ENCODE measurements at regions not wholly inside any gene's neighbourhood (a gene's known extent, or its start where the extent isn't known, plus 50 kb on each side); places are given as distances from the start of the nearest gene placed in this dataset.
A peak's percentile ranks its signal among the peaks of the same experiment; 100 is the strongest.

DNA sequence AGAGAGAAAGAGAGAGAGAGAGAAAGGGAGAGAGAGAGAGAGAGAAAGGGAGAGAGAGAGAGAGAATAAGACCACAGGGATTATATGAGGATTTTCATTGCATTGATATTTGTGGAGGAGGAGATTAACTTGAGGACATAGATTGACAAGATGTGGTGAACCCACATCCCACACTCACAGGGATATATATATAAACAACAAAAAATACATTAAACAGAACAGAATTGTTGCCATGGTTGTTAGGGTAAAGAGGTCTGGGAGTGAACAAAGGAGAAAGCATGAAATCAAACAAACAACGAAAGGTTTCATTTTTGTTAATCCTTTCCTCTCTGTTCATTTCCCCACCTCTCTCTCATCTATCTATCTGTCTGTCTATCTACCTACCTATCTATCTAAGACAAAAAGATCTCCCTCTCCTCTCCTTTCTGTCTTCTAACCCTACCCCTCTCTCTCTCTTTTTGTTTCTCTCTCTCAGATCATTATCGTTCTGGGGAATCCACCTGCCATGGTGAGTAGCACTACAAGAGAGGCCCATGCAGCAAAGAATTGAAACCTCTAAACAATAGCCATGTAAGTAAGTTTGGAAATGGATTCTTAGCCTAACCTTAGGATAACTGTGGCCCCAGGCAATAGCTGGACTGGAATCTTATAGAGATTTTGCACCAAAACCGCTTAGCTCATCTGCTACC lies 280.9 kb downstream of the RAP2B start:
- H3K9me3 ChIP-seq, result no peaks in the 10 kb centered on the region
- no peaks in the 10 kb centered on the region for H3K4me1 ChIP-seq
- CTCF ChIA-PET, result interaction anchor here (0.6 to 1.3 kb wide), 4 partner anchors 11 to 499 kb away, joined by 3 to 4 read pairs (median 3); no protein-coding TSS in a partner anchor
- no peak overlapping the region for H3K4me3 ChIP-seq
- FAIRE-seq (no peak), DNase-seq (ENCODE audit: low read depth in 1 of 2, low spot score in 1 of 2) (no peak), ATAC-seq (no peak)
- POLR2A ChIA-PET, result no interaction called here
- TF ChIP-seq, protein P1, sequence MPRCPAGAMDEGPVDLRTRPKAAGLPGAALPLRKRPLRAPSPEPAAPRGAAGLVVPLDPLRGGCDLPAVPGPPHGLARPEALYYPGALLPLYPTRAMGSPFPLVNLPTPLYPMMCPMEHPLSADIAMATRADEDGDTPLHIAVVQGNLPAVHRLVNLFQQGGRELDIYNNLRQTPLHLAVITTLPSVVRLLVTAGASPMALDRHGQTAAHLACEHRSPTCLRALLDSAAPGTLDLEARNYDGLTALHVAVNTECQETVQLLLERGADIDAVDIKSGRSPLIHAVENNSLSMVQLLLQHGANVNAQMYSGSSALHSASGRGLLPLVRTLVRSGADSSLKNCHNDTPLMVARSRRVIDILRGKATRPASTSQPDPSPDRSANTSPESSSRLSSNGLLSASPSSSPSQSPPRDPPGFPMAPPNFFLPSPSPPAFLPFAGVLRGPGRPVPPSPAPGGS (IDR thresholded peaks at IDR 0.05), result no peak
- TF ChIP-seq FOSL2 (IDR thresholded peaks at IDR 0.05) (no peak), FOSL2 (CRISPR knock-in tag; IDR thresholded peaks at IDR 0.05) (no peak), HOXB13 (CRISPR knock-in tag; IDR thresholded peaks at IDR 0.05; ENCODE audit: low read depth) (no peak)
- H3K27ac ChIP-seq, result no peak overlapping the region
- no peak overlapping the region for H3K4me2 ChIP-seq
- WGBS (ENCODE audit: missing lambda C conversion rate), result 55% methylated on average over 3 of the region's 3 CpGs

DNA sequence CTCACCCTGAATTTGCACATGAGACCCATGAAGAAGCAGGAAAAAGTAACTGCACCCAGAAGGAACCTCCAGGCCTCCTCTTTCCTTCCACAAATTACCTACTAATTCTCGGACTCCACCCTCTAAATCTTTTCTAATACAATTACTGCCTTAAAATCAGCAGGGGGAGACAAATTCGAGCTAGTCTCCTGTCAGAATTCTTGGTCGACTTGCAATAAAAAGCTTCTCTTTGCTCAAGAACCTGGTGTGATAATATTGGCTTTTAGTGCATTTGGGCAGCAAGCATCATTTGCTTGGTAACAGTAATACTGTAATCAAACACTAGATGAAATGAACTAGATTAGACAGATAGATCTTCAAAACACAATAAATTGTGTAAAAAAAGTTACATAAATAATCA lies 281.9 kb downstream of the RAP2B start:
- ChIA-PET CTCF (interaction anchor here (1.2 kb wide), 1 partner anchor 401 kb away, joined by 3 read pairs; no protein-coding TSS in a partner anchor), POLR2A (no interaction called here)
- ATAC-seq (no peak), DNase-seq (ENCODE audit: low read depth in 1 of 2, low spot score in 1 of 2) (peak in 1 of 2 experiments; percentile 26), FAIRE-seq (no peak)
- WGBS (ENCODE audit: missing lambda C conversion rate), result 14% methylated on average over 3 of the region's 3 CpGs
- Histone ChIP-seq H3K9me3 (no peaks in the 10 kb centered on the region), H3K4me2 (no peak overlapping the region), H3K27ac (no peak overlapping the region), H3K4me1 (no peaks in the 10 kb centered on the region), H3K4me3 (no peak overlapping the region)
- TF ChIP-seq NR3C1 (IDR thresholded peaks at IDR 0.05) (no peak), CBX8 (IDR thresholded peaks at IDR 0.05) (no peak), FOSB (CRISPR knock-in tag; IDR thresholded peaks at IDR 0.05) (no peak), RAD21 (conservative IDR thresholded peaks at IDR 0.05 in 1 of 2, IDR thresholded peaks at IDR 0.05 in 1 of 2) (0 out of 5 replicates have a peak, but pooled peaks of 1 of the 2 experiments have one; percentile 7), TFCP2L1 (CRISPR knock-in tag; IDR thresholded peaks at IDR 0.05) (no peak)
- TF ChIP-seq, protein P2, sequence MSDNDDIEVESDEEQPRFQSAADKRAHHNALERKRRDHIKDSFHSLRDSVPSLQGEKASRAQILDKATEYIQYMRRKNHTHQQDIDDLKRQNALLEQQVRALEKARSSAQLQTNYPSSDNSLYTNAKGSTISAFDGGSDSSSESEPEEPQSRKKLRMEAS (IDR thresholded peaks at IDR 0.05), result no peak

DNA sequence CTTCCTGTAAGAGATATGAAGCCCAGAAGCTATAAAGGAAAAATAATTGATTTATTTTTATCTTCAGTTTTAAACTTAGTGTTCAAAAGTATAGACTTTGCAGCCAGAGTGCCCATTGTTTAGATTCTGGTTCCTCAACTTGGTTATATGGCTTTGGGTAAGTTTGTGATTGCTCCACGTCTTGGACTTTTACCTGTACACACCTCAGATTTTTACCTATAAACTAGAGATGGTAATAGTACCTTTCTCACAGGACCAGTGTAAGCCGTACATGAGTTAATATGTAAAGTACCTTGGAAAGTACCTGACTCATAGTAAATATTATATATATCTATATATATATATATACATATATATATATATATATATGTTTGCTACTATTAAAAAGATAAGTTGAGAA lies 283.8 kb downstream of the RAP2B start:
- ATAC-seq (no peak), DNase-seq (ENCODE audit: low read depth in 1 of 2, low spot score in 1 of 2) (no peak), FAIRE-seq (no peak)
- no peaks in the 10 kb centered on the region for H3K4me1 ChIP-seq
- no peak overlapping the region for H3K27ac ChIP-seq
- TF ChIP-seq MAFK (IDR thresholded peaks at IDR 0.05; ENCODE audit: partially characterized antibody) (no peak), BHLHE40 (IDR thresholded peaks at IDR 0.05; ENCODE audit: low read depth, low read length) (no peak), POLR2AphosphoS2 (conservative IDR thresholded peaks at IDR 0.05; ENCODE audit: low read length) (no peak), PHF8 (IDR thresholded peaks at IDR 0.05; ENCODE audit: borderline replicate concordance, low read depth) (no peak), RFX5 (IDR thresholded peaks at IDR 0.05) (no peak), CBX8 (IDR thresholded peaks at IDR 0.05) (no peak), HDAC2 (IDR thresholded peaks at IDR 0.05) (no peak), EHMT2 (IDR thresholded peaks at IDR 0.05; ENCODE audit: low read depth) (no peak), ESRRA (IDR thresholded peaks at IDR 0.05; ENCODE audit: borderline replicate concordance, low read length) (no peak), TFCP2L1 (CRISPR knock-in tag; IDR thresholded peaks at IDR 0.05) (no peak), CHD2 (IDR thresholded peaks at IDR 0.05; ENCODE audit: low read length, partially characterized antibody) (no peak), RCOR1 (IDR thresholded peaks at IDR 0.05; ENCODE audit: low read depth, low read length) (no peak), ZNF302 (CRISPR knock-in tag; IDR thresholded peaks at IDR 0.05) (no peak), NFE2L2 (conservative IDR thresholded peaks at IDR 0.05; ENCODE audit: low read length) (no peak)
- TF ChIP-seq, protein P3, sequence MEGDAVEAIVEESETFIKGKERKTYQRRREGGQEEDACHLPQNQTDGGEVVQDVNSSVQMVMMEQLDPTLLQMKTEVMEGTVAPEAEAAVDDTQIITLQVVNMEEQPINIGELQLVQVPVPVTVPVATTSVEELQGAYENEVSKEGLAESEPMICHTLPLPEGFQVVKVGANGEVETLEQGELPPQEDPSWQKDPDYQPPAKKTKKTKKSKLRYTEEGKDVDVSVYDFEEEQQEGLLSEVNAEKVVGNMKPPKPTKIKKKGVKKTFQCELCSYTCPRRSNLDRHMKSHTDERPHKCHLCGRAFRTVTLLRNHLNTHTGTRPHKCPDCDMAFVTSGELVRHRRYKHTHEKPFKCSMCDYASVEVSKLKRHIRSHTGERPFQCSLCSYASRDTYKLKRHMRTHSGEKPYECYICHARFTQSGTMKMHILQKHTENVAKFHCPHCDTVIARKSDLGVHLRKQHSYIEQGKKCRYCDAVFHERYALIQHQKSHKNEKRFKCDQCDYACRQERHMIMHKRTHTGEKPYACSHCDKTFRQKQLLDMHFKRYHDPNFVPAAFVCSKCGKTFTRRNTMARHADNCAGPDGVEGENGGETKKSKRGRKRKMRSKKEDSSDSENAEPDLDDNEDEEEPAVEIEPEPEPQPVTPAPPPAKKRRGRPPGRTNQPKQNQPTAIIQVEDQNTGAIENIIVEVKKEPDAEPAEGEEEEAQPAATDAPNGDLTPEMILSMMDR (IDR thresholded peaks at IDR 0.05), result no peak
- TF ChIP-seq, protein P2 (IDR thresholded peaks at IDR 0.05), result no peak
- TF ChIP-seq, protein P4, sequence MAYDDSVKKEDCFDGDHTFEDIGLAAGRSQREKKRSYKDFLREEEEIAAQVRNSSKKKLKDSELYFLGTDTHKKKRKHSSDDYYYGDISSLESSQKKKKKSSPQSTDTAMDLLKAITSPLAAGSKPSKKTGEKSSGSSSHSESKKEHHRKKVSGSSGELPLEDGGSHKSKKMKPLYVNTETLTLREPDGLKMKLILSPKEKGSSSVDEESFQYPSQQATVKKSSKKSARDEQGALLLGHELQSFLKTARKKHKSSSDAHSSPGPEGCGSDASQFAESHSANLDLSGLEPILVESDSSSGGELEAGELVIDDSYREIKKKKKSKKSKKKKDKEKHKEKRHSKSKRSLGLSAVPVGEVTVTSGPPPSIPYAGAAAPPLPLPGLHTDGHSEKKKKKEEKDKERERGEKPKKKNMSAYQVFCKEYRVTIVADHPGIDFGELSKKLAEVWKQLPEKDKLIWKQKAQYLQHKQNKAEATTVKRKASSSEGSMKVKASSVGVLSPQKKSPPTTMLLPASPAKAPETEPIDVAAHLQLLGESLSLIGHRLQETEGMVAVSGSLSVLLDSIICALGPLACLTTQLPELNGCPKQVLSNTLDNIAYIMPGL (CRISPR knock-in tag; IDR thresholded peaks at IDR 0.05; ENCODE audit: borderline replicate concordance), result no peak
- H3K4me3 ChIP-seq, result no peak overlapping the region
- 45% methylated on average over 2 of the region's 2 CpGs for WGBS (ENCODE audit: missing lambda C conversion rate)
- POLR2A ChIA-PET, result no interaction called here
- H3K9me3 ChIP-seq, result no peaks in the 10 kb centered on the region
- CTCF ChIA-PET, result no interaction called here
- no peak overlapping the region for H3K4me2 ChIP-seq

Measured in A549 (cell line).